Stimulated activated CD4-positive, alpha-beta T cell treated with anti-CD3 and anti-CD28 coated beads, Interleukin-4, amount 100 ng/mL, for 48 hours (primary cell): ENCODE measurements at regions not wholly inside any gene's neighbourhood (a gene's known extent, or its start where the extent isn't known, plus 50 kb on each side); places are given as distances from the start of the nearest gene placed in this dataset.

Experiments
- DNase-seq, 2 donors: peaks; one replicate each; pipeline ENCODE4 v3.0.0-alpha.2; 2020; ENCODE audit warnings: low read depth in 2 of 2

- no peak for DNase-seq
These were observed 128.7 kb upstream of the LYZL1 start for GRCh38 chr10:29160150-29160617.

GRCh38 chr10:29163746-29164145 is 125.1 kb upstream of the LYZL1 start:
- DNase-seq: no peak

GRCh38 chr10:29166713-29167112 is 122.2 kb upstream of the LYZL1 start:
- no peak for DNase-seq

- DNase-seq: no peak
These were observed 119.8 kb upstream of the LYZL1 start for GRCh38 chr10:29169021-29169420.

- no peak for DNase-seq
These were observed 117.2 kb upstream of the LYZL1 start for GRCh38 chr10:29171717-29172116.

- DNase-seq: no peak
These were observed 114.5 kb upstream of the LYZL1 start for GRCh38 chr10:29174389-29174788.

- no peak for DNase-seq
These were observed 111.7 kb upstream of the LYZL1 start for GRCh38 chr10:29176845-29177832.

- no peak for DNase-seq
These were observed 106.9 kb upstream of the LYZL1 start for GRCh38 chr10:29181936-29182335.

- DNase-seq: no peak
These were observed 105.4 kb upstream of the LYZL1 start for GRCh38 chr10:29183301-29183945.

GRCh38 chr10:29184205-29185000 is 104.5 kb upstream of the LYZL1 start:
- no peak for DNase-seq

- DNase-seq: no peak
These were observed 103.8 kb upstream of the LYZL1 start for GRCh38 chr10:29185050-29185449.

- no peak for DNase-seq
These were observed 102.6 kb upstream of the LYZL1 start for GRCh38 chr10:29186221-29186620.

- DNase-seq: no peak
These were observed 99.6 kb upstream of the LYZL1 start for GRCh38 chr10:29189256-29189655.

- DNase-seq: no peak
These were observed 97.2 kb upstream of the LYZL1 start for GRCh38 chr10:29191674-29192073.

- DNase-seq: no peak
These were observed 89.5 kb upstream of the LYZL1 start for GRCh38 chr10:29199339-29199738.

- DNase-seq: no peak
These were observed 88.8 kb upstream of the LYZL1 start for GRCh38 chr10:29199941-29200679.

GRCh38 chr10:29202386-29202940 is 86.4 kb upstream of the LYZL1 start:
- DNase-seq: no peak

- DNase-seq: no peak
These were observed 85.4 kb upstream of the LYZL1 start for GRCh38 chr10:29203432-29203831.

GRCh38 chr10:29204070-29204800 is 84.6 kb upstream of the LYZL1 start:
- DNase-seq: no peak

- DNase-seq: no peak
These were observed 83.1 kb upstream of the LYZL1 start for GRCh38 chr10:29205787-29206186.
